ENCODE measurements at regions not wholly inside any gene's neighbourhood (a gene's known extent, or its start where the extent isn't known, plus 50 kb on each side); places are given as distances from the start of the nearest gene placed in this dataset.

- no peak for TF ChIP-seq ELK1 (IDR thresholded peaks at IDR 0.05; ENCODE audit: low read depth, low read length)
- TF ChIP-seq POLR2A (IDR thresholded peaks at IDR 0.05; ENCODE audit: low read length): no peak
- no peak for TF ChIP-seq PBX3 (IDR thresholded peaks at IDR 0.05)
- no peak for TF ChIP-seq EP300 (IDR thresholded peaks at IDR 0.05)
- no peak for TF ChIP-seq CTCF (IDR thresholded peaks at IDR 0.05)
- no peak for TF ChIP-seq RARB (CRISPR knock-in tag; IDR thresholded peaks at IDR 0.05)
- no peak for TF ChIP-seq MAZ (IDR thresholded peaks at IDR 0.05; ENCODE audit: borderline replicate concordance, low read depth, low read length)
Observed at GRCh38 chr5:67620424-67621397, 424.1 kb upstream of the CD180 start.
